ENCODE measurements at regions not wholly inside any gene's neighbourhood (a gene's known extent, or its start where the extent isn't known, plus 50 kb on each side); places are given as distances from the start of the nearest gene placed in this dataset.

DNA sequence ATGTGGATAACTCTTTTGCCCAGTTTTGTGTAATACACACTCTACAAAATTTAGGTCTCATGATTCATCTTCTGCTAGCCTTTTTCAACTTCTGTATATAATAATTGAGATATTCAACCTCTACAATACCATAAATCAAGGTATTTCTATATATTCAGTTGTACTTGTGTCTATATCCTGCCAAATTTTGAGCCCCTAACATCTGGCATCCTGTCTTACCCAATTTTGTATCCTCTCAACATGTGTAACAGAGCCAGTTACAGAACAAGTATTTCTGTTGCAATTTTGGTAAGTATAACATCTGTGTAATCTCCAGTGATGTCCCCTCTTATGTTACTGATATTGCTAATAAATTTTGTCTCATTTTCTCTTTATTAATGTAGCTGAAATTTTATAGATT lies 145.8 kb downstream of the TRIB2 start (continued):
- TF ChIP-seq, protein P1, sequence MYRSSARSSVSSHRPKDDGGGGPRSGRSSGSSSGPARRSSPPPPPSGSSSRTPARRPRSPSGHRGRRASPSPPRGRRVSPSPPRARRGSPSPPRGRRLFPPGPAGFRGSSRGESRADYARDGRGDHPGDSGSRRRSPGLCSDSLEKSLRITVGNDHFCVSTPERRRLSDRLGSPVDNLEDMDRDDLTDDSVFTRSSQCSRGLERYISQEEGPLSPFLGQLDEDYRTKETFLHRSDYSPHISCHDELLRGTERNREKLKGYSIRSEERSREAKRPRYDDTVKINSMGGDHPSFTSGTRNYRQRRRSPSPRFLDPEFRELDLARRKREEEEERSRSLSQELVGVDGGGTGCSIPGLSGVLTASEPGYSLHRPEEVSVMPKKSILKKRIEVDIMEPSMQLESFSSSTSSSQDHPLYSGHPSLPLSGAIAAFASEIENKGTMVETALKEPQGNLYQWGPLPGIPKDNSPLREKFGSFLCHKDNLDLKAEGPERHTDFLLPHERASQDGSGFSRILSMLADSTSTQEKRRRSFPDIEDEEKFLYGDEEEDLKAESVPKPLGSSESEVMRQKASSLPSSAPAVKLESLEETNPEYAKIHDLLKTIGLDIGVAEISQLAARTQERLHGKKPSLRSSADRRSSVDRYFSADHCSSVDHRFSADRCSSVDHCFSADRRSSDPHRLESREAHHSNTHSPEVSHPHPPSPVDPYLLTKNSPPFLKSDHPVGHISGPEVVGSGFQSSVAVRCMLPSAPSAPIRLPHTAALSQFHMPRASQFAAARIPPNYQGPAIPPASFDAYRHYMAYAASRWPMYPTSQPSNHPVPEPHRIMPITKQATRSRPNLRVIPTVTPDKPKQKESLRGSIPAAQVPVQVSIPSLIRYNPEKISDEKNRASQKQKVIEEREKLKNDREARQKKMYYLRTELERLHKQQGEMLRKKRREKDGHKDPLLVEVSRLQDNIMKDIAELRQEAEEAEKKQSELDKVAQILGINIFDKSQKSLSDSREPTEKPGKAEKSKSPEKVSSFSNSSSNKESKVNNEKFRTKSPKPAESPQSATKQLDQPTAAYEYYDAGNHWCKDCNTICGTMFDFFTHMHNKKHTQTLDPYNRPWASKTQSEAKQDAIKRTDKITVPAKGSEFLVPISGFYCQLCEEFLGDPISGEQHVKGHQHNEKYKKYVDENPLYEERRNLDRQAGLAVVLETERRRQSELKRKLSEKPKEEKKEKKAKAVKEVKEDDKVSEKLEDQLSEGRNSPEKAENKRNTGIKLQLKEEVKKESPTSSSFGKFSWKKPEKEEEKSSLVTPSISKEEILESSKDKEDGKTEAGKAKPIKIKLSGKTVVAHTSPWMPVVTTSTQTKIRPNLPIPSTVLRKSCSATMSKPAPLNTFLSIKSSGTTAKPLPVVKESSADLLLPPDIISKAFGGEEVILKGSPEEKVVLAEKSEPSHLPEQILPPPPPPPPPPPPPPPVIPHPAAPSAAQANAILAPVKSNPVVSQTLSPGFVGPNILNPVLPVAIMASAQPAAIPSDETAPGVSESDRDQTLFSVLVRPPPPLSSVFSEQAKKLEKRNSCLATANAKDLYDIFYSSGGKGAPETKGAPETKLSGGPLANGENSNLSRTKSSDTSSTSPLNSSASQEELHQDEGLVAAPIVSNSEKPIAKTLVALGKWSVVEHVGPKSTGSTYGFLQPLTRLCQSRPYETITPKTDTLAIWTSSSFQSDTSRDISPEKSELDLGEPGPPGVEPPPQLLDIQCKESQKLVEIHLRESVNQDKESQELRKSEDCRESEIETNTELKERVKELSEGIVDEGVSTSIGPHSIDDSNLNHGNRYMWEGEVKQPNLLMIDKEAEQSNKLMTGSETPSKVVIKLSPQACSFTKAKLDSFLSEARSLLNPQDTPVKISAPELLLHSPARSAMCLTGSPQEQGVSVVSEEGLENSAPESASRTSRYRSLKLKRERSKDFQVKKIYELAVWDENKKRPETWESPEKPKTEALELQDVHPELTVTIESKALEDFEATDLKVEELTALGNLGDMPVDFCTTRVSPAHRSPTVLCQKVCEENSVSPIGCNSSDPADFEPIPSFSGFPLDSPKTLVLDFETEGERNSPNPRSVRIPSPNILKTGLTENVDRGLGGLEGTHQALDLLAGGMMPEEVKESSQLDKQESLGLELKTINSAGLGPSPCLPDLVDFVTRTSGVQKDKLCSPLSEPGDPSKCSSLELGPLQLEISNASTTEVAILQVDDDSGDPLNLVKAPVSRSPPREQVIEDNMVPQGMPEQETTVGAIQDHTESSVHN (CRISPR knock-in tag; IDR thresholded peaks at IDR 0.05): no peak
- TF ChIP-seq, protein P2, sequence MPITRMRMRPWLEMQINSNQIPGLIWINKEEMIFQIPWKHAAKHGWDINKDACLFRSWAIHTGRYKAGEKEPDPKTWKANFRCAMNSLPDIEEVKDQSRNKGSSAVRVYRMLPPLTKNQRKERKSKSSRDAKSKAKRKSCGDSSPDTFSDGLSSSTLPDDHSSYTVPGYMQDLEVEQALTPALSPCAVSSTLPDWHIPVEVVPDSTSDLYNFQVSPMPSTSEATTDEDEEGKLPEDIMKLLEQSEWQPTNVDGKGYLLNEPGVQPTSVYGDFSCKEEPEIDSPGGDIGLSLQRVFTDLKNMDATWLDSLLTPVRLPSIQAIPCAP (CRISPR knock-in tag; IDR thresholded peaks at IDR 0.05; ENCODE audit: low read depth): no peak
- TF ChIP-seq TOE1 (CRISPR knock-in tag; IDR thresholded peaks at IDR 0.05) (no peak), TGIF2 (CRISPR knock-in tag; IDR thresholded peaks at IDR 0.05) (no peak), ZNF274 (CRISPR knock-in tag; IDR thresholded peaks at IDR 0.05) (no peak)
- TF ChIP-seq, protein P3, sequence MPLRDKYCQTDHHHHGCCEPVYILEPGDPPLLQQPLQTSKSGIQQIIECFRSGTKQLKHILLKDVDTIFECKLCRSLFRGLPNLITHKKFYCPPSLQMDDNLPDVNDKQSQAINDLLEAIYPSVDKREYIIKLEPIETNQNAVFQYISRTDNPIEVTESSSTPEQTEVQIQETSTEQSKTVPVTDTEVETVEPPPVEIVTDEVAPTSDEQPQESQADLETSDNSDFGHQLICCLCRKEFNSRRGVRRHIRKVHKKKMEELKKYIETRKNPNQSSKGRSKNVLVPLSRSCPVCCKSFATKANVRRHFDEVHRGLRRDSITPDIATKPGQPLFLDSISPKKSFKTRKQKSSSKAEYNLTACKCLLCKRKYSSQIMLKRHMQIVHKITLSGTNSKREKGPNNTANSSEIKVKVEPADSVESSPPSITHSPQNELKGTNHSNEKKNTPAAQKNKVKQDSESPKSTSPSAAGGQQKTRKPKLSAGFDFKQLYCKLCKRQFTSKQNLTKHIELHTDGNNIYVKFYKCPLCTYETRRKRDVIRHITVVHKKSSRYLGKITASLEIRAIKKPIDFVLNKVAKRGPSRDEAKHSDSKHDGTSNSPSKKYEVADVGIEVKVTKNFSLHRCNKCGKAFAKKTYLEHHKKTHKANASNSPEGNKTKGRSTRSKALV (CRISPR knock-in tag; IDR thresholded peaks at IDR 0.05): no peak

Measured in HepG2 (cell line).